ENCODE measurements at regions not wholly inside any gene's neighbourhood (a gene's known extent, or its start where the extent isn't known, plus 50 kb on each side); places are given as distances from the start of the nearest gene placed in this dataset.

DNA sequence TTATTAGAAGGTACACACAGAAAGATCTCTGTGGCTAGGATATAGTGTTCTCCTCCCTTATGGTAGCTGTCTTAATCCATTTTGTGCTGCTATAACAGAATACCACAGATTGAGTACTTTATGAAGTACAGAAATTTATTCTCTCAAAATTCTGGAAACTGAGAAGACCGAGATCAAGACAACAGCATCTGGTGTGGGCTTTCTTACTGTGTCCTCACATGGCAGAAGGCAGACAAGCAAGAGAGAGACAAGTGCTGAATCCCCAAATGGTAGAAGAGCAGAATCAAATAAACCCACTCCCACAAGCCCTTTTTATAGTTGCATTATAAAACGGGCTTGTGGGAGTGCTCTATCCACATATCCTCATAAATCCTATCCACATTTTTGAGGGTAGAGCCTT lies 373.1 kb downstream of the GABRG1 start:
- Histone ChIP-seq H3K9me2 (ENCODE audit: insufficient read depth, low read length) (no peaks in the 10 kb centered on the region), H3K9me3 (ENCODE audit: low read length) (no peaks in the 10 kb centered on the region), H3K4me2 (ENCODE audit: low read length) (no peak overlapping the region), H2AFZ (ENCODE audit: low read depth, low read length) (no peak overlapping the region), H3K79me2 (replicated peaks; ENCODE audit: insufficient read depth, low read length) (no peaks in the 10 kb centered on the region), H3K27ac (ENCODE audit: low read length) (no peak overlapping the region), H3F3A (ENCODE audit: insufficient read depth, low read length, poor library complexity, severe bottlenecking) (no peaks in the 10 kb centered on the region), H3K9ac (ENCODE audit: low read length) (no peak overlapping the region), H3K27me3 (ENCODE audit: insufficient read depth, low read depth, low read length) (no peaks in the 10 kb centered on the region), H3K4me3 (ENCODE audit: low read length) (no peak overlapping the region), H3K36me3 (ENCODE audit: insufficient read depth, low read length) (no peaks in the 10 kb centered on the region), H4K20me1 (ENCODE audit: insufficient read depth) (no peaks in the 10 kb centered on the region)
- TF ChIP-seq, protein P1, sequence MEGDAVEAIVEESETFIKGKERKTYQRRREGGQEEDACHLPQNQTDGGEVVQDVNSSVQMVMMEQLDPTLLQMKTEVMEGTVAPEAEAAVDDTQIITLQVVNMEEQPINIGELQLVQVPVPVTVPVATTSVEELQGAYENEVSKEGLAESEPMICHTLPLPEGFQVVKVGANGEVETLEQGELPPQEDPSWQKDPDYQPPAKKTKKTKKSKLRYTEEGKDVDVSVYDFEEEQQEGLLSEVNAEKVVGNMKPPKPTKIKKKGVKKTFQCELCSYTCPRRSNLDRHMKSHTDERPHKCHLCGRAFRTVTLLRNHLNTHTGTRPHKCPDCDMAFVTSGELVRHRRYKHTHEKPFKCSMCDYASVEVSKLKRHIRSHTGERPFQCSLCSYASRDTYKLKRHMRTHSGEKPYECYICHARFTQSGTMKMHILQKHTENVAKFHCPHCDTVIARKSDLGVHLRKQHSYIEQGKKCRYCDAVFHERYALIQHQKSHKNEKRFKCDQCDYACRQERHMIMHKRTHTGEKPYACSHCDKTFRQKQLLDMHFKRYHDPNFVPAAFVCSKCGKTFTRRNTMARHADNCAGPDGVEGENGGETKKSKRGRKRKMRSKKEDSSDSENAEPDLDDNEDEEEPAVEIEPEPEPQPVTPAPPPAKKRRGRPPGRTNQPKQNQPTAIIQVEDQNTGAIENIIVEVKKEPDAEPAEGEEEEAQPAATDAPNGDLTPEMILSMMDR (IDR thresholded peaks at IDR 0.05; ENCODE audit: poor library complexity, severe bottlenecking): no peak
- TF ChIP-seq RAD21 (conservative IDR thresholded peaks at IDR 0.05): no peak
- TF ChIP-seq EZH2 (IDR thresholded peaks at IDR 0.05; ENCODE audit: borderline replicate concordance, insufficient read depth, low read length, poor library complexity, severe bottlenecking): no peak
- TF ChIP-seq SMC3 (conservative IDR thresholded peaks at IDR 0.05; ENCODE audit: poor library complexity): no peak
- TF ChIP-seq, protein P2, sequence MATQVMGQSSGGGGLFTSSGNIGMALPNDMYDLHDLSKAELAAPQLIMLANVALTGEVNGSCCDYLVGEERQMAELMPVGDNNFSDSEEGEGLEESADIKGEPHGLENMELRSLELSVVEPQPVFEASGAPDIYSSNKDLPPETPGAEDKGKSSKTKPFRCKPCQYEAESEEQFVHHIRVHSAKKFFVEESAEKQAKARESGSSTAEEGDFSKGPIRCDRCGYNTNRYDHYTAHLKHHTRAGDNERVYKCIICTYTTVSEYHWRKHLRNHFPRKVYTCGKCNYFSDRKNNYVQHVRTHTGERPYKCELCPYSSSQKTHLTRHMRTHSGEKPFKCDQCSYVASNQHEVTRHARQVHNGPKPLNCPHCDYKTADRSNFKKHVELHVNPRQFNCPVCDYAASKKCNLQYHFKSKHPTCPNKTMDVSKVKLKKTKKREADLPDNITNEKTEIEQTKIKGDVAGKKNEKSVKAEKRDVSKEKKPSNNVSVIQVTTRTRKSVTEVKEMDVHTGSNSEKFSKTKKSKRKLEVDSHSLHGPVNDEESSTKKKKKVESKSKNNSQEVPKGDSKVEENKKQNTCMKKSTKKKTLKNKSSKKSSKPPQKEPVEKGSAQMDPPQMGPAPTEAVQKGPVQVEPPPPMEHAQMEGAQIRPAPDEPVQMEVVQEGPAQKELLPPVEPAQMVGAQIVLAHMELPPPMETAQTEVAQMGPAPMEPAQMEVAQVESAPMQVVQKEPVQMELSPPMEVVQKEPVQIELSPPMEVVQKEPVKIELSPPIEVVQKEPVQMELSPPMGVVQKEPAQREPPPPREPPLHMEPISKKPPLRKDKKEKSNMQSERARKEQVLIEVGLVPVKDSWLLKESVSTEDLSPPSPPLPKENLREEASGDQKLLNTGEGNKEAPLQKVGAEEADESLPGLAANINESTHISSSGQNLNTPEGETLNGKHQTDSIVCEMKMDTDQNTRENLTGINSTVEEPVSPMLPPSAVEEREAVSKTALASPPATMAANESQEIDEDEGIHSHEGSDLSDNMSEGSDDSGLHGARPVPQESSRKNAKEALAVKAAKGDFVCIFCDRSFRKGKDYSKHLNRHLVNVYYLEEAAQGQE (IDR thresholded peaks at IDR 0.05; ENCODE audit: borderline replicate concordance): no peak
- TF ChIP-seq EP300 (conservative IDR thresholded peaks at IDR 0.05; ENCODE audit: poor library complexity, severe bottlenecking): no peak
- no peak for TF ChIP-seq POLR2AphosphoS5 (IDR thresholded peaks at IDR 0.05)
- no peak for TF ChIP-seq MXI1 (conservative IDR thresholded peaks at IDR 0.05; ENCODE audit: poor library complexity, severe bottlenecking)

DNA sequence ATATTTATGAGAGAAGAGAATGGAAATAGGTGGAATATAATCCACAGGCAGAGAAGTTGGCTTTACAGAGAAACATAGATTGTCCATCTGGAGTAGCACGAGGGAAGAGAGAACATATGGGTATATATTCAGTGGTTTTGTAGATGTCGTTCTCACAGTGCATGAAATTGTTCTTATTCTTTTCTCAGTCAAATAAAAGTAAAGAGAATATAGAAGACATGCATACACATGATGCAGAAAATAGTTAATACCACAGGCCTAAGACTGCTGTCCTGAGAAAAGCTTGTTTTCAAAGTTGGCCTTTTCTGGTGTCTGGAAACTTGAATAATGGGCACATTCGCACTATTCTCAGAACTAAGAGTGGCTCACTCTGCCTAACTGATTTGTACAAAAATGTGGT lies 378.1 kb downstream of the GABRG1 start:
- Histone ChIP-seq H3K9me2 (ENCODE audit: insufficient read depth, low read length) (no peaks in the 10 kb centered on the region), H3K4me2 (ENCODE audit: low read length) (no peak overlapping the region), H3F3A (ENCODE audit: insufficient read depth, low read length, poor library complexity, severe bottlenecking) (no peaks in the 10 kb centered on the region), H3K79me2 (replicated peaks; ENCODE audit: insufficient read depth, low read length) (no peaks in the 10 kb centered on the region), H3K27me3 (ENCODE audit: insufficient read depth, low read depth, low read length) (no peaks in the 10 kb centered on the region), H3K9ac (ENCODE audit: low read length) (no peak overlapping the region), H3K4me3 (ENCODE audit: low read length) (no peak overlapping the region), H4K20me1 (ENCODE audit: insufficient read depth) (no peaks in the 10 kb centered on the region), H3K27ac (ENCODE audit: low read length) (no peak overlapping the region), H3K36me3 (ENCODE audit: insufficient read depth, low read length) (no peaks in the 10 kb centered on the region), H2AFZ (ENCODE audit: low read depth, low read length) (no peak overlapping the region), H3K9me3 (ENCODE audit: low read length) (no peaks in the 10 kb centered on the region)
- TF ChIP-seq EZH2 (IDR thresholded peaks at IDR 0.05; ENCODE audit: borderline replicate concordance, insufficient read depth, low read length, poor library complexity, severe bottlenecking) (no peak), SMC3 (conservative IDR thresholded peaks at IDR 0.05; ENCODE audit: poor library complexity) (no peak), EP300 (conservative IDR thresholded peaks at IDR 0.05; ENCODE audit: poor library complexity, severe bottlenecking) (no peak), RAD21 (conservative IDR thresholded peaks at IDR 0.05) (no peak), MXI1 (conservative IDR thresholded peaks at IDR 0.05; ENCODE audit: poor library complexity, severe bottlenecking) (no peak), TAF1 (IDR thresholded peaks at IDR 0.05; ENCODE audit: low read depth) (no peak), POLR2AphosphoS5 (IDR thresholded peaks at IDR 0.05) (no peak)
- TF ChIP-seq, protein P1 (IDR thresholded peaks at IDR 0.05; ENCODE audit: poor library complexity, severe bottlenecking): no peak
- TF ChIP-seq, protein P2 (IDR thresholded peaks at IDR 0.05; ENCODE audit: borderline replicate concordance): no peak
